IMR-90 (cell line): ENCODE measurements at regions not wholly inside any gene's neighbourhood (a gene's known extent, or its start where the extent isn't known, plus 50 kb on each side); places are given as distances from the start of the nearest gene placed in this dataset.

ENCODE experiments used
- ATAC-seq: fragments of 200-7000 bp; cut with Tn5 transposase; 2 replicates; pipeline ENCODE4 v1.9.1; 2020; ENCODE audit warnings: low read depth, mild to moderate bottlenecking, moderate library complexity
- BruUV-seq: library from RNA; stranded (reverse); fragments of 400-500 nt; replicated peaks from 2 replicates; lab custom pipeline; 2021; lab: Mats Ljungman, UMichigan
- CTCF ChIA-PET: fragments of 300-600 bp; formaldehyde crosslinking; extraction: SDS; loops from one replicate; lab custom pipeline; 2021; ENCODE audit warnings: antibody characterized with exemption; lab: Yijun Ruan, JAX
- POLR2A ChIA-PET: fragments of 300-600 bp; sonication (Branson Sonifier 250); formaldehyde crosslinking; loops from one replicate; lab custom pipeline; 2022; ENCODE audit warnings: antibody characterized with exemption; ENCODE audit not compliant: unreplicated experiment; lab: Charles Lee
- DNase-seq: peaks from one replicate; pipeline ENCODE4 v3.0.0; 2013
- H2AFZ ChIP-seq: replicated peaks from 2 replicates; pipeline ENCODE3; 2013; ENCODE audit warnings: low read length, mild to moderate bottlenecking; ENCODE audit not compliant: poor library complexity
- H2AK5ac ChIP-seq: 2 replicates; pipeline ENCODE4 v1.6.1; 2013; ENCODE audit warnings: low read depth, low read length, inconsistent platforms
- H2AK9ac ChIP-seq: replicated peaks from 2 replicates; pipeline ENCODE3; 2013; ENCODE audit warnings: mild to moderate bottlenecking, low read depth, low read length, moderate library complexity; ENCODE audit not compliant: poor library complexity
- H2BK120ac ChIP-seq: 2 replicates; pipeline ENCODE4 v1.6.1; 2013; ENCODE audit warnings: low read depth, low read length, inconsistent platforms
- H2BK15ac ChIP-seq: 3 replicates; pipeline ENCODE4 v1.6.1; 2013; ENCODE audit warnings: low read depth, low read length, inconsistent platforms
- H2BK20ac ChIP-seq: 2 replicates; pipeline ENCODE4 v1.6.1; 2013; ENCODE audit warnings: low read depth, mild to moderate bottlenecking, inconsistent platforms, low read length, moderate library complexity
- H2BK5ac ChIP-seq: 2 replicates; pipeline ENCODE4 v1.6.1; 2013; ENCODE audit warnings: mild to moderate bottlenecking, low read depth, low read length, inconsistent platforms; ENCODE audit not compliant: poor library complexity, severe bottlenecking
- H3K14ac ChIP-seq: replicated peaks from 2 replicates; pipeline ENCODE4 v1.6.1; 2013; ENCODE audit warnings: low read depth, low read length, inconsistent platforms
- H3K18ac ChIP-seq: 2 replicates; pipeline ENCODE4 v1.6.1; 2013; ENCODE audit warnings: low read depth, low read length, control low read depth
- H3K23ac ChIP-seq: 2 replicates; pipeline ENCODE4 v1.6.1; 2013; ENCODE audit warnings: low read depth, low read length, inconsistent platforms
- H3K27ac ChIP-seq: 2 replicates; pipeline ENCODE4 v1.5.1; 2013; ENCODE audit warnings: mild to moderate bottlenecking, control low read depth, low read length; ENCODE audit not compliant: insufficient read depth
- H3K27me3 ChIP-seq: 2 replicates; pipeline ENCODE4 v1.6.1; 2013; ENCODE audit warnings: low read length; ENCODE audit not compliant: control insufficient read depth, insufficient read depth
- H3K36me3 ChIP-seq: 2 replicates; pipeline ENCODE4 v1.6.1; 2013; ENCODE audit warnings: low read length, mixed read lengths; ENCODE audit not compliant: control insufficient read depth, insufficient read depth
- H3K4ac ChIP-seq: 2 replicates; pipeline ENCODE4 v1.6.1; 2013; ENCODE audit warnings: low read depth, low read length, inconsistent platforms
- H3K4me1 ChIP-seq: 2 replicates; pipeline ENCODE4 v1.6.1; 2013; ENCODE audit warnings: low read length, mixed read lengths; ENCODE audit not compliant: control insufficient read depth, insufficient read depth
- H3K4me2 ChIP-seq: 2 replicates; pipeline ENCODE4 v1.6.1; 2013; ENCODE audit warnings: low read depth, mild to moderate bottlenecking, control low read depth, low read length, moderate library complexity
- H3K4me3 ChIP-seq: 2 replicates; pipeline ENCODE4 v1.5.1; 2013; ENCODE audit warnings: low read depth, mild to moderate bottlenecking, control low read depth, low read length, moderate library complexity; ENCODE audit not compliant: insufficient read depth
- H3K56ac ChIP-seq: 2 replicates; pipeline ENCODE4 v1.6.1; 2013; ENCODE audit warnings: low read length, inconsistent platforms; ENCODE audit not compliant: insufficient read depth; ENCODE audit errors: extremely low read depth
- H3K79me1 ChIP-seq, 2 experiments: 2 replicates each; pipeline ENCODE4 v1.6.1; 2013; ENCODE audit warnings: low read length in 2 of 2, inconsistent platforms in 1 of 2, low read depth in 1 of 2
- H3K9ac ChIP-seq: 2 replicates; pipeline ENCODE4 v1.6.1; 2013; ENCODE audit warnings: low read depth, low read length, control low read depth
- H3K9me1 ChIP-seq: 2 replicates; pipeline ENCODE4 v1.6.1; 2013; ENCODE audit warnings: low read length, inconsistent platforms; ENCODE audit not compliant: insufficient read depth
- H3K9me3 ChIP-seq: 2 replicates; pipeline ENCODE4 v1.6.1; 2013; ENCODE audit warnings: low read length; ENCODE audit not compliant: control insufficient read depth, insufficient read depth
- H4K20me1 ChIP-seq: 2 replicates; pipeline ENCODE4 v1.6.1; 2013; ENCODE audit warnings: low read length, inconsistent platforms; ENCODE audit not compliant: insufficient read depth
- H4K5ac ChIP-seq: 2 replicates; pipeline ENCODE4 v1.6.1; 2013; ENCODE audit warnings: mild to moderate bottlenecking, low read depth, low read length, control low read depth
- H4K8ac ChIP-seq, 2 experiments: 2 replicates each; pipeline ENCODE4 v1.6.1; 2013; ENCODE audit warnings: low read depth in 2 of 2, low read length in 2 of 2, control low read depth in 1 of 2, inconsistent platforms in 1 of 2
- H4K91ac ChIP-seq: 2 replicates; pipeline ENCODE4 v1.6.1; 2013; ENCODE audit warnings: low read depth, low read length, inconsistent platforms; ENCODE audit not compliant: insufficient read depth
- FOS ChIP-seq: fragments of 150-350 bp; IDR thresholded peaks from 2 replicates; pipeline ENCODE4 v1.6.1; 2016; ENCODE audit warnings: low read depth, low read length
- NFE2L2 ChIP-seq: fragments of 150-350 bp; IDR thresholded peaks from 2 replicates; pipeline ENCODE4 v1.6.1; 2016; ENCODE audit warnings: low read depth, mild to moderate bottlenecking, low read length
- POLR2A ChIP-seq: IDR thresholded peaks from 2 replicates; pipeline ENCODE4 v1.6.1; 2012; ENCODE audit warnings: mild to moderate bottlenecking, low read depth, low read length
- RFX5 ChIP-seq: IDR thresholded peaks from 2 replicates; pipeline ENCODE4 v1.8.0; 2012; ENCODE audit warnings: low read depth, mild to moderate bottlenecking, low read length, moderate library complexity
- USF2 ChIP-seq: fragments of 150-350 bp; IDR thresholded peaks from 2 replicates; pipeline ENCODE4 v1.6.1; 2017; ENCODE audit warnings: mild to moderate bottlenecking, antibody characterized with exemption, low read length, low read depth
- WGBS, 2 experiments: methylation state at CpG; one replicate each; pipeline versions ENCODE4 v1.1.5 to v1.1.7; 2013; ENCODE audit warnings: missing lambda C conversion rate in 2 of 2; ENCODE audit not compliant: insufficient read length in 1 of 2; ENCODE audit errors: extremely low coverage in 2 of 2; 5-methylcytosine and 5-hydroxymethylcytosine counted together
- dilution Hi-C: fragments of 300-500 bp; cut with HindIII; formaldehyde crosslinking; loops from one replicate; pipeline ENCODE4 v1.14.3; 2018; ENCODE audit warnings: low sequenced_read_pairs; ENCODE audit not compliant: unreplicated experiment
- in situ Hi-C: fragments of 300-500 bp; cut with MboI; formaldehyde crosslinking; loops from 3 replicates; pipeline ENCODE4 v1.14.3; 2019; ENCODE audit warnings: low sequenced_read_pairs, inconsistent platforms, mixed read lengths
- intact Hi-C: fragments of 100-400 bp; cut with micrococcal nuclease; formaldehyde crosslinking; loops from 2 replicates; pipeline ENCODE4 v1.10.0; 2022

GRCh38 chr21:19463966-19464365, 1060.4 kb upstream of the TMPRSS15 start:
- H3K4me1 ChIP-seq = no peaks in the 10 kb centered on the region
- H3K56ac ChIP-seq = no peak overlapping the region
- no peak overlapping the region for H2BK20ac ChIP-seq
- H2AK5ac ChIP-seq = no peak overlapping the region
- H3K9me1 ChIP-seq = no peaks in the 10 kb centered on the region
- no peak overlapping the region for H4K5ac ChIP-seq
- H3K79me1 ChIP-seq = no peaks in the 10 kb centered on the region
- no peak overlapping the region for H3K23ac ChIP-seq
- DNase-seq = no peak
- H3K27me3 ChIP-seq = no peaks in the 10 kb centered on the region
- ATAC-seq = no peak
- H3K18ac ChIP-seq = no peak overlapping the region
- H4K20me1 ChIP-seq = no peaks in the 10 kb centered on the region
- intact Hi-C loops (no loop called here), dilution Hi-C loops (no loop called here), in situ Hi-C loops (no loop called here)
- H2BK15ac ChIP-seq = no peak overlapping the region
- H2BK120ac ChIP-seq = no peak overlapping the region
- no peak overlapping the region for H2BK5ac ChIP-seq
- no peak for TF ChIP-seq POLR2A
- TF ChIP-seq FOS = no peak
- no peak for TF ChIP-seq USF2
- no peak for TF ChIP-seq RFX5
- no peak for TF ChIP-seq NFE2L2
- H3K36me3 ChIP-seq = no peaks in the 10 kb centered on the region
- H3K4me2 ChIP-seq = no peak overlapping the region
- H4K8ac ChIP-seq = no peak overlapping the region
- no peak overlapping the region for H3K14ac ChIP-seq
- no peak overlapping the region for H3K27ac ChIP-seq
- no CpG with 5 or more reads among the region's 1 CpG for WGBS, 2 experiments
- no peak overlapping the region for H4K91ac ChIP-seq
- ChIA-PET CTCF (no interaction called here), POLR2A (no interaction called here)
- H2AK9ac ChIP-seq = no peak overlapping the region
- no peak overlapping the region for H3K9ac ChIP-seq
- 0 out of 2 replicates have a peak, but pooled peaks cover 1% of the 10 kb centered on the region for H3K9me3 ChIP-seq
- BruUV-seq = no TSS peak
- H3K4ac ChIP-seq = no peak overlapping the region
- H2AFZ ChIP-seq = no peak overlapping the region
- no peak overlapping the region for H3K4me3 ChIP-seq
